ENCODE measurements at regions not wholly inside any gene's neighbourhood (a gene's known extent, or its start where the extent isn't known, plus 50 kb on each side); places are given as distances from the start of the nearest gene placed in this dataset.

- TF ChIP-seq, protein P1, sequence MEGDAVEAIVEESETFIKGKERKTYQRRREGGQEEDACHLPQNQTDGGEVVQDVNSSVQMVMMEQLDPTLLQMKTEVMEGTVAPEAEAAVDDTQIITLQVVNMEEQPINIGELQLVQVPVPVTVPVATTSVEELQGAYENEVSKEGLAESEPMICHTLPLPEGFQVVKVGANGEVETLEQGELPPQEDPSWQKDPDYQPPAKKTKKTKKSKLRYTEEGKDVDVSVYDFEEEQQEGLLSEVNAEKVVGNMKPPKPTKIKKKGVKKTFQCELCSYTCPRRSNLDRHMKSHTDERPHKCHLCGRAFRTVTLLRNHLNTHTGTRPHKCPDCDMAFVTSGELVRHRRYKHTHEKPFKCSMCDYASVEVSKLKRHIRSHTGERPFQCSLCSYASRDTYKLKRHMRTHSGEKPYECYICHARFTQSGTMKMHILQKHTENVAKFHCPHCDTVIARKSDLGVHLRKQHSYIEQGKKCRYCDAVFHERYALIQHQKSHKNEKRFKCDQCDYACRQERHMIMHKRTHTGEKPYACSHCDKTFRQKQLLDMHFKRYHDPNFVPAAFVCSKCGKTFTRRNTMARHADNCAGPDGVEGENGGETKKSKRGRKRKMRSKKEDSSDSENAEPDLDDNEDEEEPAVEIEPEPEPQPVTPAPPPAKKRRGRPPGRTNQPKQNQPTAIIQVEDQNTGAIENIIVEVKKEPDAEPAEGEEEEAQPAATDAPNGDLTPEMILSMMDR (conservative IDR thresholded peaks at IDR 0.05; ENCODE audit: low read length): no peak
- no peak for TF ChIP-seq EZH2phosphoT487 (IDR thresholded peaks at IDR 0.05; ENCODE audit: borderline replicate concordance)
Observed at GRCh38 chr7:131941291-131941690, 384.9 kb upstream of the PODXL start.
